Stimulated activated CD8-positive, alpha-beta memory T cell treated with anti-CD3 and anti-CD28 coated beads, Interleukin-15, amount 100 ng/mL, for 4 hours (primary cell): ENCODE measurements at regions not wholly inside any gene's neighbourhood (a gene's known extent, or its start where the extent isn't known, plus 50 kb on each side); places are given as distances from the start of the nearest gene placed in this dataset.
"Not testable (repeated sequence)": the region's sequence is repeated elsewhere in the genome, so short reads cannot be mapped to it uniquely, and the experiment has no call there.

Experiments used
- DNase-seq, 2 donors: peaks; one replicate each; pipeline ENCODE4 v3.0.0-alpha.2; 2020; ENCODE audit warnings: low read depth in 2 of 2

- not testable (repeated sequence) for DNase-seq
Observed at GRCh38 chr10:100638969-100639368, 103.2 kb downstream of the HIF1AN start.

DNA sequence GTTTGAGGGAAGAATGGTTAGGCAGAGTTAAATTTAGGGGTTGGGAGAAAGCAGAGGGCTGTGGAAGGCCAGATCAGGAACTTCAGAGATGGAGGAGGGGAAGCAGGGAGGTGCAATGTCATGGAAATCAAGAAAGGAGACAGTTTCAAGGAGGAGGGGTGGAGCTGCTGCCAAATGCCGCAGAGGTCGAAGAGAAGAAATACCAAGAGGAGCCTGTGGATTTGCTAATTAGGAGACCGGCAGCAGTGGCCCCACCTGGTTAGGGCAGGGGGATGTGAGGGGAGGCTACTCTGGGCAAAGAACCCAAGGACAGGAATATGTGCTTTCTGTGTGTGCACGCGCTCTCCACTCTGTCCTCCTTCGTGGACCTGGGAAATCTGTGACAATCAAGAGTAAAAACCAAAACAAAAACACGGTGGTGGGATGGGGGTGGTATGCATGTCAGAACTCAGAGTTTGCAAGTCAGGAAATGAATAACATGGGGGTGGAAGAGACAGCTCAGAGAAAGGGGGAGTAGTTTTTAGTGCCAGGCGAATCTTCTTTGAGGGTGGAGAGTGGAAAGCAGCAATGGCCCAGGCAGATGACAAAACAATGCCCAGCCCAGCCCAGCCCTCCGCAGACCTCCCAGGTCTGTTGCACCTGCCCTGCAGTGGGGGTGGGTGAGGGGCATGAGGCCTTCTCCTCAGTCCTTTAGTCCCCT is 102.9 kb upstream of the PAX2 start:
- DNase-seq, result no peak

DNA sequence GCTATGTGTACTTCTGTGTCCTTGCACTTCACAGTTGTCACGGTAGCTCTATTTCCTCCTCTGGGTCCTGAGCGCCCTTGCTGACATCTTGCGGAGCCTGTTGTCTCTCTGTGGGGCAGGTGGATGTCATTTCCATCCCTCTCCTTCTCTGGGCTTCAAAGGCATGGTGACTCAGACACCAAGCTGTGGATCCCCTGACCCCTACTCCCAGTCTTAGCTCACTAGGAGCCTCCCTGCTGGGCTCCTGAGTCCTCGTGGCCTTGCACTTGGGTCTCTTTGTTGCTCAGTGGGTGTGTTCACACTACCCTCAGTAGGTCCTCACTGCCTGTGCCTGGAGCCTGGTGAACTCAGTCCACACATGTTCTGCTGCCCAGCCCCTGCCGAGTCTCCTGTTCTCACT is 100.3 kb upstream of the PAX2 start:
- DNase-seq, result no peak

GRCh38 chr10:100645613-100646392 is 99.6 kb upstream of the PAX2 start:
- no peak for DNase-seq

DNA sequence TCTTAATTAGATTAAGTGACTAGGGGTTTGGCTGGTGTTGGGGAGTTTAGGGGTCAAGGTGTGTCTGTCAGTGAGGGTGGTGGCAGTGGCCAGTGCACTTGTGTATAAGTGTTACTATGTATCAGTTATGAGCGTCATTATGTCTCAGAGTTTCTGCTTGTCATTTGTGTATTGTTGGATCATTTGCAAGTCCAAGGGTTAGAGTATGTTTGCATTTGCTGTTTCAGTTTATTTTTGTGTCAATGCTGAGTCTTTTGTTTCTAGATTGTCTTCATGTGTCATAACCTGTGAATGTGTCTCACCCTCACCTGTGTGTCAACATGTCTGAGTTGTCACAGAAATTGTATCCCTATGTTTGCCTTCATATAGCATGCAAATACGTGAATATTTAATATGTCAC is 97.5 kb upstream of the PAX2 start:
- DNase-seq, result no peak

- no peak for DNase-seq
Observed at GRCh38 chr10:100650693-100651092, 94.7 kb upstream of the PAX2 start.

DNA sequence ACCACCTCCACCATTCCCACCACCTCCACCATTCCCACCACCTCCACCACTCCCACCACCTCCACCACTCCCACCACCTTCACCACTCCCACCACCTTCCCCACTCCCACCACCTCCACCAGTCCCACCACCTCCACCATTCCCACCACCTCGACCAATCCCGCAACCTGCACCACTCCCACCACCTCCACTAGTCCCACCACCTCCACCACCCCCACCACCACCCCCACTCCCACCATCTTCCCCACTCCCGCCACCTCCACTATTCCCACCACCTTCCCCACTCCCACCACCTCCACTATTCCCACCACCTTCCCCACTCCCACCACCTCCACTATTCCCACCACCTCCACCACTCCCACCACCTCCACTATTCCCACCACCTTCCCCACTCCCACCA is 94.3 kb upstream of the PAX2 start:
- not testable (repeated sequence) for DNase-seq

DNA sequence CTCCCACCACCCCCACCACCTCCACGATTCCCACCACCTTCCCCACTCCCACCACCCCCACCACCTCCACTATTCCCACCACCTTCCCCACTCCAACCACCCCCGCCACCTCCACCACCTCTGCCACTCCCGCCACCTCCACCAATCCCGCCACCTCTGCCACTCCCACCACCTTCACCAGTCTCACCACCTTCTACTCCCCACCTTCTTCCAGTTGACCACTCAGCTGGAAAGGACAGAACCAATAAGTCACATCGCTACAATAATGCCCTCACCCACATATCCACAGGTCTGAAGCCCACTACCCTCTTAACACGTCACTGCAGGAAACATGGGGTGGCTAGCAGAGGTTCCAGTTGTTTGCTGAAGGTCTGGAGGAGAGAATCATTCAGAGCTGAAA is 93.5 kb upstream of the PAX2 start:
- DNase-seq, result no peak

DNA sequence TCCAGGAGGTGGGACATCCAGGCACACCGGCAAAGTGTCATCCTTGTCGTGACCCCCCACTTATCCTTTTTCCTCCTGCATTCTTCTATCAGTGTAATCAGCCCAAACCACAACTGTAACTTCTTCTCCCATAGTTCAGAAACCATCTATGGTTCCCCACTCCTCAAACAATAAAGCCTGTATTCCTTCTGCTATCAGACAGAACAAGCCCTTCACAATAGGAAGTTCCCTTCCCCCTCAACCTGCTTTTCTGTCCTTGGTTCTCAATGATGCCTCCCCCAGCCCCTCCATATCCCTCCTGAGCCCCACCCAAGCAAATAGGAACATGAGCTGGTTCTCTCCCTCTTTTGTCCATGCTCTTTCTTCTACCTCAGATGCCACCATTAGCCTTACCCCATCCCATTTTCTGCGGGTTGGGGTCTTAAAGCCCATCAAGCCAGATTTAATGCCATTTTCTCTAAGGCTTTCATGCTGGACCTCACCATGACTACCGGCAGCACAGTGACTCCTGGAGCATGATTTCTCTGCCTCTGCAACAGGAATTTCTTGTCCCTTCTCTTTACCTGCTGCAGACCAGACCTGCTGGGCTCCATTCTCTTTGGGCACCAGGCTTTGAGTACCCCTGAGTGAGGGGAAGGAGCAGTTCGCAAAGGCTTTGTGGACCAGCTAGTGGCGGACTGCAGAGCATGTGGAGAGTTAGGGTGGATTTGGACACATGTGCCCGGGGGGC is 92.8 kb upstream of the PAX2 start:
- no peak for DNase-seq

DNA sequence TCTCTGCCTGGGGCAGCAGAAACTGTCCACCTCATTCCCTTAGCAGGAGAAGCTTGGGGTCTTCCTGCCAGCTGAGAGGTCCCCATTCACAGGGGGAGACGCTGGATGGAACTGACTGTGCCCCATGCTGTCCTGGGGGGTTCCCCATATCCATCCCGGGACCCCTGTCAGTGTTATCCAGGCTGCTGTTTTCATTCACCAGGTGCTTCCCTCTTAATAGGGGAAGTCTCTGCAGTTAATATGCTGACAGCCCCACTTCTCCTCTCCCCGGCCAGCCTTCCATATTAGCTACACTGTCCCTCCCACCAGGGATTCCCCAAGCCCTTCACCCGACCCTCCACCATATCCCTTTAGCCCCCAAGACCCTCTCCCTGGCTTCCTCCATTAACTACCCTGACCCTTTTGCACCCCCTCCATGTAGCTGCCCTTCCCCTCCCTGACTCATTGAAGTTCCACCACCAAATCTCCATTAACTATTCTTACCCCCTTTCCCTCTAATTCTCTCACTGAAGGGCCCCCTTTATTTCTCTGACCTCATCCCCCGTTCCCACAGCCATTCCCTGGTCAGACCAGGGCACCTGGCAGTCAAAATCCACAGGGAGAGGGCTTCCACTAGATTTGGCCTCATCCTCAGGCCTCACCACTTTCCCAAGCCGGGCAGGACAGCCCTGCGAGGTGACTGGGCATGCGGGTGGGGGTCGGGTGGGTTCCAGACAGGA is 92.0 kb upstream of the PAX2 start:
- DNase-seq, result no peak

GRCh38 chr10:100653957-100654781 is 91.2 kb upstream of the PAX2 start:
- peak; percentile 17 to 26 for DNase-seq

GRCh38 chr10:100654782-100655325 is 90.5 kb upstream of the PAX2 start:
- no peak for DNase-seq

- no peak for DNase-seq
Observed at GRCh38 chr10:100655326-100655759, 90.0 kb upstream of the PAX2 start.

DNA sequence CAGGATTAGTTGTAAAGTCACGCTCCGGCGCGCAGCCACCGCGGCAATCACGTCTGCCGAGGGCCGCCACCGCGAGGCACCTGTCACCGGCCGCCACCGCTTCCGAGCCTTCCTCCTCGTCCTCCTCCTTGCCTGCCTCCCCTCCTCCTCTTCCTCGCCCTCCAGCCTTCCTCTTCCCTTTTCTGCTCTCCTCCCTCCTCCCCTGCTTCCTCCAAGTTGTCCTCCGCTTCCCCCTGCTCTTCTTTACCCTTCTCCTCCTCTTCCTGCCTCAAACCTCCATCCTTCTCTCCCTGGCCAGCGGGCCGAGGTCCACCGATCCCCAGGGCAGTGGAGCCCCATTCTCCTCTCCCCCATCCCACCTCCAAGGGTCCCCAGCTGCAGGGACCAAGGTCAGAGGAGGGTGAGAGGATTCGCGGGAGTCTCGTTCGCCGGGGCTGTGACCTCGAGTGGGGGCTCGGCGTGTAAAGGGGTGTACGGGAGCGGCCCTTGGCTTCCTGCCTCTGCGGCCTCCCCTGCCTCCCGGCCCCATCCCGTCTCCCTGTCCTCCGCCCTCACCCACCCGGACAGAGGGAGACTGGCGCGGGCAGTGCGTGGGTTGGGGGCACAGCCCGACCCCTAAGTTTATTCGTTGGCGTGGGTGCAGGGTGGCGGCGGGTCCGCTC is 89.5 kb upstream of the PAX2 start:
- no peak for DNase-seq

DNA sequence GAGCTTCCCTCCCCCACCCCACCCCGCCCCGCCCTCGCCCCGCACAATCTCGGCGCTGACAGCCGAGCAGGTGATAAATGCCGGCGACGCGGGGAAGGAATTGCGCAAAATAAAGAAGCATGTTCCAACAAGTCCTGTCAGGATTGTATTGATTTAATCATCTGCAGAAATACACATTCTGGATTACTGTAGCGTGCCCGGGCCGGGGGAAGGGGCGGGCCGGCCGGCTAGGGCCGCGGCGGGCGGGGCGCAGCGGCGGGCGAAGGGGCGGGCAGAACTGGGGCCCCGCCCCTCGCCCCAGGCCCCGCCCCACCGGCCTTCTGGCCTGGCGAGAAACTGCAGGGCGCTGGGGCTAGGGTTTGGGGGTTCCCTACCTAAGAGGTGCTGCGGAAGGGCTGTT is 88.9 kb upstream of the PAX2 start:
- no peak for DNase-seq

- DNase-seq, result no peak
Observed at GRCh38 chr10:100658269-100658668, 87.1 kb upstream of the PAX2 start.

DNA sequence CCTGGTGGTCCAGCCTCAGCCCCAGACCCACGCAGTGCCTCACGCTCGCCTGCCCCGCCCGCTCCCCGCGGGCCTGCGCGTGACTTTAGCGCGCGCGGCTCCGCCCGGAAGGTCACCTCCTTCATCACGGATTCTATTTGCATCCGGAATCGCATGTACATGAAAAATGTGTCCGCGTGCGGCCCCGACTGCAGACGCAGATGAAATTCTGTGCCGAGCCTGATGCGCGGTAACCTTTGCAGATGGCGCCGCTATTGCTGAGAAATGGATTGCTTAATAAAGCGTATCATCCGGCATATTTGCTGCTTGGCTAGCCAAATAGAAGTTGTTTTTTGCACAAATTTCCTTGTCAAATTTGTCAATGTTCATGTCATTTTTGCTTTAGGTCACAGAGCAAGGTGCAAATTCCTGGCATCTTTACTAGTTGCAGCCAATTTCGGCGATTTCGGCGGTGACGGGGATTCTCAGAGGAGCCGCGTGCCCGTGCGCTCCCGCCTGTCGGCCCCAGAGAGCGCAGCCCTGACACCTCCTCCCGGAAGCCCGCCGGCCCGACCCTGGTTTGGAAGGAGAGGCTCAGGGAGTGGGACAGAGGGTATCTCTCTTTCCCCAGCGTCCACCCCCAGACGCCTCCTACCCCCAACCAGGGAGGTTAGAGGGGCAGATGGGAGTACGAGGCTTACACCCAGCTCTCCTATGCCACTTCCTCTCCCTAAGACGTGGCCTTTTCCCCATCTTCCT is 85.9 kb upstream of the PAX2 start:
- DNase-seq, result no peak

GRCh38 chr10:100660365-100660764 is 85.0 kb upstream of the PAX2 start:
- DNase-seq, result no peak

DNA sequence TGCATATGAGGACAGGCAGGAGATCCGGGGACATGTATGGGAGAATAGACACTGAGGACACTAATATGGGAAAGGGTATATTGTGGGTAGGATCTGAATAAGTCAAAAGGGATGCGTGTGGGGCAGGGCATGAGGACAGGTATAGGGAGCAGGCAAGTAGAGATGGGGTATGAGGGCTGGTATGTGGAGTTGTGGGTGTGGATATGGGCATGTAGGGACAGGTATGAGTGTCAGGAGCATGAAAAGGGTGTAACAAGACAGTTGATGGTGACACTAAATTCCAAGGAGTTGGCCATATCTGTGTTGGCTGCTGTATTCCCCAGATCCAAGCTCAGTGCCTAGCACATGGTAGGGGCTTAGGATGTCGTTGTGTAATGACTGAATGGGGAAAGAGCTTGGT is 84.4 kb upstream of the PAX2 start:
- no peak for DNase-seq

DNA sequence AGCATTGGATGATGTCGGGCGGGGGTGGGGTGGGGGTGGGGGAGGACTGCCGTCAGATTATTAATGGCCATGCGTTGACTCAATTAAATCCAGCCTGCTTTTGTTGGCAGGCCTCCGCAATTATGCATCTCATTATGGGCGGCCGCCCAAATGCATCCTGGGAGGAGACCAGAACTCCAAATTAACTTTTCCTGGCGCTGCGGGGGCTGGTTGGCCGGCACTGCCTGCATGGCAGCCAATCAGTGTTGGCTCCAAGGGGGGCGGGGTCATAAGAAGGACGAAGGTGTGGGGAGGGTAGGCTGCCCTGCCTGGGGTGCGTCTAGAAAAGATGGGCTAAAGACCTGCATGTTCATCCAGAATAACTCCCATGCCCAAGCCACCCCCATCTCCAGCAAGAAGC is 83.9 kb upstream of the PAX2 start:
- no peak for DNase-seq
